ENCODE measurements at regions not wholly inside any gene's neighbourhood (a gene's known extent, or its start where the extent isn't known, plus 50 kb on each side); places are given as distances from the start of the nearest gene placed in this dataset.
"Not testable (repeated sequence)": the region's sequence is repeated elsewhere in the genome, so short reads cannot be mapped to it uniquely, and the experiment has no call there.

- no peak for DNase-seq (ENCODE audit: low read depth, low spot score)
Measured at GRCh38 chr13:79918620-79919019, 422.3 kb downstream of the SPRY2 start.

GRCh38 chr13:79917628-79918027 is 423.3 kb downstream of the SPRY2 start:
- DNase-seq (ENCODE audit: low read depth, low spot score): no peak

- no peak for DNase-seq (ENCODE audit: low read depth, low spot score)
Measured at GRCh38 chr13:79915114-79915811, 425.7 kb downstream of the SPRY2 start.

GRCh38 chr13:79913141-79913827 is 427.6 kb downstream of the SPRY2 start:
- DNase-seq (ENCODE audit: low read depth, low spot score): no peak

- no peak for DNase-seq (ENCODE audit: low read depth, low spot score)
Measured at GRCh38 chr13:79912403-79912802, 428.5 kb downstream of the SPRY2 start.

GRCh38 chr13:79910875-79911540 is 429.9 kb downstream of the SPRY2 start:
- no peak for DNase-seq (ENCODE audit: low read depth, low spot score)

GRCh38 chr13:79909644-79910043 is 428.7 kb downstream of the NDFIP2 start:
- no peak for DNase-seq (ENCODE audit: low read depth, low spot score)

GRCh38 chr13:79908381-79908780 is 427.4 kb downstream of the NDFIP2 start:
- DNase-seq (ENCODE audit: low read depth, low spot score): no peak

- DNase-seq (ENCODE audit: low read depth, low spot score): no peak
Measured at GRCh38 chr13:79907527-79907926, 426.6 kb downstream of the NDFIP2 start.

GRCh38 chr13:79906345-79906744 is 425.4 kb downstream of the NDFIP2 start:
- no peak for DNase-seq (ENCODE audit: low read depth, low spot score)

GRCh38 chr13:79905018-79905417 is 424.1 kb downstream of the NDFIP2 start:
- no peak for DNase-seq (ENCODE audit: low read depth, low spot score)

GRCh38 chr13:79904581-79904980 is 423.6 kb downstream of the NDFIP2 start:
- no peak for DNase-seq (ENCODE audit: low read depth, low spot score)

- DNase-seq (ENCODE audit: low read depth, low spot score): no peak
Measured at GRCh38 chr13:79901336-79901735, 420.4 kb downstream of the NDFIP2 start.

GRCh38 chr13:79900356-79900755 is 419.4 kb downstream of the NDFIP2 start:
- DNase-seq (ENCODE audit: low read depth, low spot score): no peak

GRCh38 chr13:79898996-79899395 is 418.0 kb downstream of the NDFIP2 start:
- DNase-seq (ENCODE audit: low read depth, low spot score): no peak

- DNase-seq (ENCODE audit: low read depth, low spot score): no peak
Measured at GRCh38 chr13:79898202-79898826, 417.4 kb downstream of the NDFIP2 start.

- DNase-seq (ENCODE audit: low read depth, low spot score): no peak
Measured at GRCh38 chr13:79896851-79897250, 415.9 kb downstream of the NDFIP2 start.

GRCh38 chr13:79895416-79895815 is 414.5 kb downstream of the NDFIP2 start:
- DNase-seq (ENCODE audit: low read depth, low spot score): no peak

- DNase-seq (ENCODE audit: low read depth, low spot score): not testable (repeated sequence)
Measured at GRCh38 chr13:79887278-79887677, 406.3 kb downstream of the NDFIP2 start.

- DNase-seq (ENCODE audit: low read depth, low spot score): no peak
Measured at GRCh38 chr13:79886601-79887000, 405.6 kb downstream of the NDFIP2 start.

GRCh38 chr13:79884890-79885289 is 403.9 kb downstream of the NDFIP2 start:
- DNase-seq (ENCODE audit: low read depth, low spot score): no peak

- DNase-seq (ENCODE audit: low read depth, low spot score): no peak
Measured at GRCh38 chr13:79883216-79883615, 402.3 kb downstream of the NDFIP2 start.

Data from brain pericyte (primary cell).